ENCODE measurements at regions not wholly inside any gene's neighbourhood (a gene's known extent, or its start where the extent isn't known, plus 50 kb on each side); places are given as distances from the start of the nearest gene placed in this dataset.

GRCh38 chr10:131626274-131626673 lies 274.5 kb upstream of the PPP2R2D start:
- no peak overlapping the region for H3K4me3 Mint-ChIP-seq
- H3K4me2 ChIP-seq (replicated peaks; ENCODE audit: extremely low read depth, low read length, poor library complexity, severe bottlenecking) = no peak overlapping the region
- H3K9me3 Mint-ChIP-seq = peaks cover 0 to 17% (median 6%) of the 10 kb centered on the region in 7 donors
- no peaks in the 10 kb centered on the region for H3K4me1 Mint-ChIP-seq
- H3K4me3 ChIP-seq (replicated peaks in 1 of 3; ENCODE audit: low read depth in 2 of 3, low read length in 3 of 3) = no peak overlapping the region
- H3K36me3 ChIP-seq (replicated peaks in 1 of 2; ENCODE audit: control insufficient read depth in 1 of 2, insufficient read depth in 2 of 2, low read length in 2 of 2) = no peaks in the 10 kb centered on the region
- H3K9me3 ChIP-seq (replicated peaks in 1 of 2; ENCODE audit: control insufficient read depth in 1 of 2, insufficient read depth in 1 of 2, low read length in 2 of 2) = peaks cover 5 to 16% of the 10 kb centered on the region in 2 donors
- H3K36me3 Mint-ChIP-seq = no peaks in the 10 kb centered on the region
- no peak overlapping the region for H2AFZ ChIP-seq (ENCODE audit: insufficient read depth, low read depth, low read length, poor library complexity, severe bottlenecking)
- intact Hi-C loops (cut with micrococcal nuclease) = no loop called here
- no peaks in the 10 kb centered on the region for H3K4me1 ChIP-seq (ENCODE audit: control insufficient read depth in 1 of 2, insufficient read depth in 2 of 2, low read length in 2 of 2)
- no peak overlapping the region for H3K27ac ChIP-seq (ENCODE audit: low read depth in 1 of 2, low read length in 2 of 2)
- peaks cover 0 to 3% (median 0%) of the 10 kb centered on the region in 3 donors for H3K27me3 Mint-ChIP-seq (ENCODE audit: low read depth in 3 of 3)
- TF ChIP-seq, protein P1, sequence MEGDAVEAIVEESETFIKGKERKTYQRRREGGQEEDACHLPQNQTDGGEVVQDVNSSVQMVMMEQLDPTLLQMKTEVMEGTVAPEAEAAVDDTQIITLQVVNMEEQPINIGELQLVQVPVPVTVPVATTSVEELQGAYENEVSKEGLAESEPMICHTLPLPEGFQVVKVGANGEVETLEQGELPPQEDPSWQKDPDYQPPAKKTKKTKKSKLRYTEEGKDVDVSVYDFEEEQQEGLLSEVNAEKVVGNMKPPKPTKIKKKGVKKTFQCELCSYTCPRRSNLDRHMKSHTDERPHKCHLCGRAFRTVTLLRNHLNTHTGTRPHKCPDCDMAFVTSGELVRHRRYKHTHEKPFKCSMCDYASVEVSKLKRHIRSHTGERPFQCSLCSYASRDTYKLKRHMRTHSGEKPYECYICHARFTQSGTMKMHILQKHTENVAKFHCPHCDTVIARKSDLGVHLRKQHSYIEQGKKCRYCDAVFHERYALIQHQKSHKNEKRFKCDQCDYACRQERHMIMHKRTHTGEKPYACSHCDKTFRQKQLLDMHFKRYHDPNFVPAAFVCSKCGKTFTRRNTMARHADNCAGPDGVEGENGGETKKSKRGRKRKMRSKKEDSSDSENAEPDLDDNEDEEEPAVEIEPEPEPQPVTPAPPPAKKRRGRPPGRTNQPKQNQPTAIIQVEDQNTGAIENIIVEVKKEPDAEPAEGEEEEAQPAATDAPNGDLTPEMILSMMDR (IDR thresholded peaks at IDR 0.05) = no peak
- no peaks in the 10 kb centered on the region for H3K79me2 ChIP-seq (ENCODE audit: insufficient read depth, low read length)
- no peaks in the 10 kb centered on the region for H4K20me1 ChIP-seq (ENCODE audit: insufficient read depth, low read length)
- H3K27me3 ChIP-seq (ENCODE audit: control insufficient read depth in 2 of 2, insufficient read depth in 2 of 2, low read length in 2 of 2) = no peaks in the 10 kb centered on the region
- 98% methylated on average over 9 of the region's 11 CpGs for WGBS (ENCODE audit: insufficient coverage)
- peak overlapping the region in 1 of 7 donors; percentile 12 for H3K27ac Mint-ChIP-seq
- no peak for DNase-seq
- no peak overlapping the region for H3K9ac ChIP-seq (ENCODE audit: insufficient read depth, low read length, poor library complexity, severe bottlenecking)

DNA sequence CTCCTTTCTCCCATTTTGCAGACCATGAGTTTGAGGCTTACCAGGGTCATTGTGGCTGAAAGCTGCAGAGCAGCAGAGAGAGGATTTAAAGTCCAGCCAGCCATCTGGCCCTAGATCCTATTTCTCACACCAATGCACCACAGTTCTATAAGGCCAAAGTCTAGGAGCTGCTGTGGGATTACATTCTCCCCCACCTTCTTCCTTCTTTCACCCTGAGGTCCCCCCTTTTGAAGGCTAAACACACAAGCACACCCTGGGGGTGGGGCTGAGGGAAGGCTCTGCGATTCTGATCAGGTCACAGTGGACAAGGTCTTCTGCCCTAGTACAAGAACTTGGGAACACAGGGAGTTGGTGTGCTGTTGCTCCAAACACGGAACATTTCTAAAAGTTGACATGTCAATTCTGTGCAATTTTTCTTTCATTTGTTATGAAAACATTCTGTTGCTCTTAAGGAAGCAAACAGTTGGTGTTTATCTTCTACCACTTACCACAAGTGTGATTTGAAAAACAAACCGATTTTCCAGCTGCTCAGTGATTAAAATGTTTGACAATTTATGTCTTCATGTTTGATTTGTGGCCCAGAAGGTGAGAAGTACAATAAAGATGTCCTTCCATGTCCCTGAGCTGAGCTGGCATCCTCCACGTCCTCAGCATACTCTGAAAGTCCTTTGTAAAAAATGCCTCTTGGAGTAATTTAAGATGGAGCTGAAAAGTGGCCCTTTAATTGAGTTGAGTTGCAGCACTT lies 271.6 kb upstream of the PPP2R2D start:
- H3K9me3 ChIP-seq (replicated peaks in 1 of 2; ENCODE audit: control insufficient read depth in 1 of 2, insufficient read depth in 1 of 2, low read length in 2 of 2) = peaks cover 5 to 21% of the 10 kb centered on the region in 2 donors
- H3K36me3 ChIP-seq (replicated peaks in 1 of 2; ENCODE audit: control insufficient read depth in 1 of 2, insufficient read depth in 2 of 2, low read length in 2 of 2) = no peaks in the 10 kb centered on the region
- Mint-ChIP-seq H3K36me3 (no peaks in the 10 kb centered on the region), H3K27ac (no peak overlapping the region), H3K27me3 (ENCODE audit: low read depth in 3 of 3) (peaks cover 0 to 3% (median 0%) of the 10 kb centered on the region in 3 donors), H3K4me3 (no peak overlapping the region), H3K9me3 (peaks cover 0 to 19% (median 7%) of the 10 kb centered on the region in 7 donors), H3K4me1 (no peaks in the 10 kb centered on the region)
- no peak overlapping the region for H2AFZ ChIP-seq (ENCODE audit: insufficient read depth, low read depth, low read length, poor library complexity, severe bottlenecking)
- no peak overlapping the region for H3K27ac ChIP-seq (ENCODE audit: low read depth in 1 of 2, low read length in 2 of 2)
- TF ChIP-seq, protein P1 (IDR thresholded peaks at IDR 0.05) = no peak
- no peaks in the 10 kb centered on the region for H3K4me1 ChIP-seq (ENCODE audit: control insufficient read depth in 1 of 2, insufficient read depth in 2 of 2, low read length in 2 of 2)
- no peak overlapping the region for H3K9ac ChIP-seq (ENCODE audit: insufficient read depth, low read length, poor library complexity, severe bottlenecking)
- H3K4me3 ChIP-seq (replicated peaks in 1 of 3; ENCODE audit: low read depth in 2 of 3, low read length in 3 of 3) = no peak overlapping the region
- no peak overlapping the region for H3K4me2 ChIP-seq (replicated peaks; ENCODE audit: extremely low read depth, low read length, poor library complexity, severe bottlenecking)
- no peaks in the 10 kb centered on the region for H3K79me2 ChIP-seq (ENCODE audit: insufficient read depth, low read length)
- H4K20me1 ChIP-seq (ENCODE audit: insufficient read depth, low read length) = no peaks in the 10 kb centered on the region
- H3K27me3 ChIP-seq (ENCODE audit: control insufficient read depth in 2 of 2, insufficient read depth in 2 of 2, low read length in 2 of 2) = no peaks in the 10 kb centered on the region
- intact Hi-C loops (cut with micrococcal nuclease) = no loop called here
- WGBS (ENCODE audit: insufficient coverage) = 63% methylated on average over 1 of the region's 4 CpGs
- DNase-seq = no peak

Data from CD14-positive monocyte (primary cell).